Tibial nerve (tissue), 4 donors: ENCODE measurements at regions not wholly inside any gene's neighbourhood (a gene's known extent, or its start where the extent isn't known, plus 50 kb on each side); places are given as distances from the start of the nearest gene placed in this dataset.

Experiments used
- DNase-seq, 2 donors: peaks; one replicate each; pipeline ENCODE4 v3.0.0-alpha.2; 2019; ENCODE audit warnings: low spot score in 2 of 2
- H3K27ac ChIP-seq, 4 donors: fragments of 200-600 bp; sonication (generic) in 3 of 4; one replicate each; pipeline ENCODE4 v1.5.1; 2017 to 2019; ENCODE audit warnings: mild to moderate bottlenecking in 1 of 4
- H3K27me3 ChIP-seq, 2 donors: fragments of 200-600 bp; sonication (generic) in 1 of 2; one replicate each; pipeline versions ENCODE4 v1.5.1 to v1.6.0; 2017 to 2019
- H3K36me3 ChIP-seq, 3 donors: fragments of 200-600 bp; sonication (generic); one replicate each; pipeline ENCODE4 v1.5.1; 2018 to 2019
- H3K4me1 ChIP-seq, 4 donors: fragments of 200-600 bp; sonication (generic) in 3 of 4; one replicate each; pipeline ENCODE4 v1.5.1; 2017 to 2019
- H3K4me3 ChIP-seq, 4 donors: fragments of 200-600 bp; sonication (generic) in 3 of 4; one replicate each; pipeline ENCODE4 v1.5.1; 2017 to 2019; ENCODE audit warnings: mild to moderate bottlenecking in 1 of 4, moderate library complexity in 1 of 4
- H3K9me3 ChIP-seq, 4 donors: fragments of 200-600 bp; sonication (generic) in 3 of 4; one replicate each; pipeline ENCODE4 v1.5.1; 2017 to 2019
- CTCF ChIP-seq, 5 experiments: fragments of 200-600 bp in 3 of 5; fragments of 450-650 bp in 2 of 5; sonication (generic) in 3 of 5; IDR thresholded peaks; one replicate each; pipeline ENCODE4 v1.5.1; 2016 to 2019; ENCODE audit warnings: antibody characterized with exemption in 5 of 5, mild to moderate bottlenecking in 3 of 5, moderate library complexity in 2 of 5
- EP300 ChIP-seq, 2 donors: sonication (generic); formaldehyde crosslinking; IDR thresholded peaks; one replicate each; pipeline ENCODE4 v1.6.1; 2017; ENCODE audit warnings: antibody characterized with exemption in 2 of 2, mild to moderate bottlenecking in 1 of 2
- POLR2A ChIP-seq, 2 donors: fragments of 450-650 bp; IDR thresholded peaks; one replicate each; pipeline ENCODE4 v1.6.1; 2017; ENCODE audit warnings: antibody characterized with exemption in 2 of 2, mild to moderate bottlenecking in 2 of 2, moderate library complexity in 2 of 2
- WGBS, 2 donors: methylation state at CpG; one replicate each; pipeline ENCODE4 v1.1.5; 2018; 5-methylcytosine and 5-hydroxymethylcytosine counted together

- Histone ChIP-seq H3K27ac (no peak overlapping the region), H3K36me3 (no peaks in the 10 kb centered on the region), H3K27me3 (no peaks in the 10 kb centered on the region), H3K9me3 (peaks cover 0 to 6% (median 0%) of the 10 kb centered on the region in 4 donors), H3K4me3 (no peak overlapping the region), H3K4me1 (no peaks in the 10 kb centered on the region)
- DNase-seq = no peak
- TF ChIP-seq POLR2A (IDR thresholded peaks at IDR 0.05) (no peak), EP300 (IDR thresholded peaks at IDR 0.05) (no peak), CTCF (IDR thresholded peaks at IDR 0.05) (no peak)
- WGBS, 2 donors = 78 to 79% methylated on average over 9 of the region's 9 CpGs
Observed at GRCh38 chr2:207397917-207398655, 131.7 kb upstream of the CREB1 start.

- Histone ChIP-seq H3K27me3 (no peaks in the 10 kb centered on the region), H3K27ac (no peak overlapping the region), H3K4me3 (no peak overlapping the region), H3K36me3 (no peaks in the 10 kb centered on the region), H3K9me3 (peaks cover 0 to 6% (median 0%) of the 10 kb centered on the region in 4 donors), H3K4me1 (no peaks in the 10 kb centered on the region)
- 31 to 47% methylated on average over 2 of the region's 2 CpGs for WGBS, 2 donors
- DNase-seq = no peak
- TF ChIP-seq POLR2A (IDR thresholded peaks at IDR 0.05) (no peak), EP300 (IDR thresholded peaks at IDR 0.05) (no peak), CTCF (IDR thresholded peaks at IDR 0.05) (no peak)
Observed at GRCh38 chr2:207399301-207399700, 130.5 kb upstream of the CREB1 start.

GRCh38 chr2:207401338-207401737, 128.4 kb upstream of the CREB1 start:
- TF ChIP-seq POLR2A (IDR thresholded peaks at IDR 0.05) (no peak), CTCF (IDR thresholded peaks at IDR 0.05) (no peak), EP300 (IDR thresholded peaks at IDR 0.05) (no peak)
- Histone ChIP-seq H3K4me3 (no peak overlapping the region), H3K27ac (no peak overlapping the region), H3K27me3 (no peaks in the 10 kb centered on the region), H3K9me3 (no peaks in the 10 kb centered on the region), H3K36me3 (no peaks in the 10 kb centered on the region), H3K4me1 (no peaks in the 10 kb centered on the region)
- DNase-seq = no peak

- no peak overlapping the region for H3K4me3 ChIP-seq
- no peaks in the 10 kb centered on the region for H3K36me3 ChIP-seq
- H3K4me1 ChIP-seq = no peaks in the 10 kb centered on the region
- no peak for TF ChIP-seq EP300 (IDR thresholded peaks at IDR 0.05)
- no peak for TF ChIP-seq POLR2A (IDR thresholded peaks at IDR 0.05)
- TF ChIP-seq CTCF (IDR thresholded peaks at IDR 0.05) = no peak
- DNase-seq = no peak
- no peak overlapping the region for H3K27ac ChIP-seq
- H3K9me3 ChIP-seq = no peaks in the 10 kb centered on the region
- 91 to 95% methylated on average over 1 of the region's 1 CpG for WGBS, 2 donors
- H3K27me3 ChIP-seq = no peaks in the 10 kb centered on the region
Observed at GRCh38 chr2:207403141-207403540, 126.6 kb upstream of the CREB1 start.

GRCh38 chr2:207403950-207404349, 125.8 kb upstream of the CREB1 start:
- 78 to 88% methylated on average over 3 of the region's 3 CpGs for WGBS, 2 donors
- no peak overlapping the region for H3K4me3 ChIP-seq
- TF ChIP-seq CTCF (IDR thresholded peaks at IDR 0.05) = no peak
- no peak for TF ChIP-seq POLR2A (IDR thresholded peaks at IDR 0.05)
- TF ChIP-seq EP300 (IDR thresholded peaks at IDR 0.05) = no peak

More at GRCh38 chr2:207403950-207404349, 125.8 kb upstream of the CREB1 start:
- Histone ChIP-seq H3K36me3 (no peaks in the 10 kb centered on the region), H3K27ac (no peak overlapping the region), H3K9me3 (no peaks in the 10 kb centered on the region), H3K27me3 (no peaks in the 10 kb centered on the region), H3K4me1 (peaks cover 0 to 7% (median 3%) of the 10 kb centered on the region in 4 donors)
- no peak for DNase-seq
